Activated CD8-positive, alpha-beta memory T cell treated with anti-CD3 and anti-CD28 coated beads, Interleukin-2, amount 50 U/mL, for 1 hour (primary cell): ENCODE measurements at regions not wholly inside any gene's neighbourhood (a gene's known extent, or its start where the extent isn't known, plus 50 kb on each side); places are given as distances from the start of the nearest gene placed in this dataset.

Experiments used
- DNase-seq: peaks from one replicate; pipeline ENCODE4 v3.0.0-alpha.2; 2020; ENCODE audit errors: extremely low read depth

DNA sequence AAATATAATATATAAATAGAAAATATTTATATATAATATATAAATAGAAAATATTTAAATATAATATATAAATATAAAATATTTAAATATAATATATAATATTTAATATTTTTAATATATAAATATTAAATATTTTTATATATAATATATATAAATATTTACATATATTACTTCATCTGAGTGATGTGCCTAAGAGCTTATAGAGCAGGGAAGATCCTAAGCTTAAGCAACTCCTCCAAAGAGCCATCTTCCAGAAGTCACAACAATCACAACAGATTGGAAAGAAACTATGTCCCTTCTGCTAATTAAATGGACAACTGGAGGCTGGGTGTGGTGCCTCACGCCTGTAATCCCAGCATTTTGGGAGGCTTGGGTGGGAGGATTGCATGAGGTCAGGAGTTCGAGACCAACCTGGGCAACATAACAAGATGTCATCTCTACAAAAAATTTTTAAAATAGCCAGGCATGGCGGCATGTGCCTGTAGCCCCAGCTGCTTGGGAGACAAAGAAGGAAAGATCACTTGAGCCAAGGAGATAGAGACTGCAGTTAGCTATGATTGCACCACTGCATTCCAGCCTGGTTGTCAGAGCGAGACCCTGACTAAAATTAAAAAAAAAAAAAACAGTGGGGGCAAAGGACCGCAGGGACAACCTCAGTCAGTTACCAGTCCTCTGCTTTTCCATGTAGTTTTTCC, 198.7 kb downstream of the SKIDA1 start:
- DNase-seq: no peak

DNA sequence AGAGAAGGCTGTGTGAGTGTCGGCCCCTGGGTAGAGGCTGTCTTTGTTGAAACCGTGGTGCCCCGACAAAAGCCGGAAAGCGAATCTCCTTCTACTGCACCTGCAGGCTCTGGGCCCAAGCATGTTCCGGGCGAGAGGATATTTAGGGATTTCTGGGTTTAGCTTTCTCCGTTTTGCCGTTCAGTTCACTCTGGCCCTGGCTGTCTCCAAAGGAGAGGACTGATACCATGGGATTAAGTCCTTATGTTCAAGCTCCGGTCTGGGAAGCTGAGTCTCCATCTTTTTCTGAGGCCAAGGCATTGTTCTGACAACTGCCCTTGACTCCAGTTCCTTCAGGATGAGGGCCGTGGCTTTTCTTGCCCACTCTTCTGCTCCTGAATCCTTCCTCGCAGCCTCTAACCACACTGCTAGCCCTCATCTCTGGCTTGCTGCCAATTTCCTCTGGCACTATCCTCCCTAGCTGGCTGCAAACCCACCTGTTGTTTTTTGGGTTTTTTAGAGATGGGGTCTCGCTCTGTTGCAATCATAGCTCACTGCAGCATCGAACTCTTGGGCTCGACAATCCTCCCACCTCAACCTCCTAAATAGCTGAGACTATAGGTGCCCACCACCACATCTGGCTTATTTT, 206.8 kb downstream of the SKIDA1 start:
- DNase-seq: no peak

DNA sequence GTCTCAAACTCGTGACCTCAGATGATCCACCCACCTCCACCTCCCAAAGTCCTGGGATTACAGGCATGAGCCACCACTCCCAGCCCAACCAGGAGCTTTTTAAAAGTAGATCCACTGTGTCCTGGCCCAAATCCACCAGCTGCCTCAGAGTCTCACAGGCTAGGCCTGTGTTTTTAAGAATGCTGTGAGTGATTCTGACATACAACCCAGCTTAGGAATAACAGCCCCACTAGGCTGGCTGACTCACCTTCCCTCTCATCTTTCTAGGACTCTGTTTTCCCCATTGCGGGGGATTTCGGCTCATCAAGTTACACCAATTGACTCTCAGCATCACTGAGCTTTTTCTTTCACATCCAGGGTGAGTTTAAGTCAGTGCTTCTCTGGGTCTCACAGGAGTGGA, 207.6 kb downstream of the SKIDA1 start:
- DNase-seq: no peak

GRCh38 chr10:21315645-21316220, 209.7 kb downstream of the SKIDA1 start:
- DNase-seq: no peak

GRCh38 chr10:21314906-21315644, 210.4 kb downstream of the SKIDA1 start:
- DNase-seq: no peak

DNA sequence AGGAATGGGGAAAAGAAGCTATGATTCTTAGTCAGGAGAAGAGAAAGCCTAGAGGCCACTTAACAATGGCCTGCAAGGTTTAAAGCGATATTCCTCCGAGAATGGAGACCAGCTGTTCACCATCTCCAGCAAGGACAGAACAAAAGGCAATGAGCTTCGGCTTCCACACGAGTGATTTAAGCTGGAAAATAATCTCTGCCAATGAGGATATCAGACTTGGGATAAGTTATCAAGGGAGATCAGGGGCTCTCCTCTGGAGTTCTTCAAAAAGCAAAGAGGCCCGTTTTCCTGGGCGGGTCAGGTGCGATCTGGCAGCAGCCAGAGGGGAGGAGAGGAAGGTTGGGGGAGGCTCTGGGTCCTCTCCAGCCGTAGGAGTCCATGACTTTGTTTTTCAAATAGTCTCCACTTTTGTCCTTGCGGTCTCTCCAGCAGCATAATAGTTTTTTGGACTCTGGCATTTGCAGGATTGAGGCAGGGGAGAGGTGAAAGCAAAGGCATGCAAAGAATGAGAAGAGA, 211.3 kb downstream of the SKIDA1 start:
- no peak for DNase-seq

- DNase-seq: no peak
Observed at GRCh38 chr10:21313691-21314090, 211.8 kb downstream of the SKIDA1 start.

GRCh38 chr10:21311426-21311825, 214.1 kb downstream of the SKIDA1 start:
- no peak for DNase-seq

- DNase-seq: no peak
Observed at GRCh38 chr10:21309427-21309826, 216.1 kb downstream of the SKIDA1 start.

DNA sequence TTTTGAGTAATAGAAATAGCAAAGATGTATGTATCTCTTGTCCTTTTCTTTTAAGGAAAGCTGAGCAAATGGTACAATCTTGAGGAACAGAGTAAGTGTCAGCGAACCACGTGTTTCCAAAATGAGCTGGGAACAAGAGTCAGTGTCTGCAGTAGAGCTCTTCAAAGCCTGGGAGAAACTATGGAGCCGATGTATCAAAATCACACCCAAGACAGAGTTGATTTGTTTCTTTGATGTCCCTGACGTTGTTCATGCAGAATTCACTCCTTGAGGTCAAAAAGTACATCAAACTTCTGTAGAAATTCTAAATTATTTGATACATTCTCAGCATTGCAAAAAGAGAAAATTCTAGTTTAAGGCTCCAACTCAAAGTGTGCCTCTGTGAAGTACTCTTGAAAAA, 216.5 kb downstream of the SKIDA1 start:
- no peak for DNase-seq

DNA sequence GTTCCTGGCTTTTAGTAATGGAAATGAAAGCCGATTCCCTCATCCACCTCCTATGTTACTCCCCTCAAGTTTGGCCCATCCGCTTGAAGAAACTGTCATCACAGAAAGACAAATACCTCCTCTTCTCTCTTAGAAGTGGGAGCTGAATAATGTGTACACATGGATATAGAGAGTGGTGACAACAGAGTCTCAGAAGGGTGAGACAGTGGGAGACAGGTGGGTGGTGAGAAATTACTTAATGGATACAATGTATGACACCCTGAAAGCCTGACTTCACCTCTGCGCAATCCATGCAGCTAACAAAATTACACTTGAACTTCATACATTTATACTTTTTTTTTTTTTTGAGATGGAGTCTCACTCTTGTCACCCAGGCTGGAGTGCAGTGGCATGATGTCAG, 217.5 kb downstream of the SKIDA1 start:
- DNase-seq: no peak

- DNase-seq: no peak
Observed at GRCh38 chr10:21304608-21305007, 220.9 kb downstream of the SKIDA1 start.

GRCh38 chr10:21304198-21304597, 221.3 kb downstream of the SKIDA1 start:
- no peak for DNase-seq

DNA sequence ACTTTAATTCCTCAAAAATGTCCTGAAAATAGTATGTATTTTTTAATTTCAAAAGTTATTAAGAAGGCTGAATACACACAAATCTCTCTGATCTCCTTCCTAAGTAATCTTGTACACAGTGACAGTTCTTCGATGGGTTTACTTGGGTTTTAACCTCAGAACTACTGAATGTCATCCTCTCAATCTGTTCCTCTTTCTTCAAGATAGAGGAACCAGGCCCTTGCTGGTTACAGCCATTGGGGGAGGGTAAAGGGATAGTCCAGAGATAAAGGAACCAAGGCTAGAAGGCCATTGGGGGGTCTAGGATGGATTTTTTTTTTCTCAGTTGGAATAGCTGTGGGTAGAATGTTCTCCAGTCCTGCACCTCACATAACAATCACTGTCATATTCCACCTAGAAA, 224.9 kb downstream of the SKIDA1 start:
- no peak for DNase-seq

DNA sequence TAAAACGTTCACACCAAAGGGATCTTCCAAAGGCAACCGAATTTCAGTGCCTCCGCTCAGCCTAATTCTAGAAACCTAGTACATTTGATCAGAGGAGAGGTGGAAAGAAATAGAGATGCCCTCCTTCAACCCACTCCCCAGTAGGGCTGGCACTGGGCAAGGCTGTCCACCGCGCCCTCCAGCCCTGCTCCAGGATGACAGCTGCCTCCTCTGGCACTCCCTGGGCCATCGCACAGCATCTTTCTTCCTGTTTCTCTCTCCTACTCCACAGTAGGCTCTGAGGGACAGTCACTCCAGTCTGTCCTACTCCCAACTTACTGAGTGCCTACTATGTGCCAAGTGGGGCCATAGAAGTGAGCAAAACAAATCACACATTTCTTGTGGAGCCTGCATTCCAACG, 226.2 kb downstream of the SKIDA1 start:
- DNase-seq: no peak

DNA sequence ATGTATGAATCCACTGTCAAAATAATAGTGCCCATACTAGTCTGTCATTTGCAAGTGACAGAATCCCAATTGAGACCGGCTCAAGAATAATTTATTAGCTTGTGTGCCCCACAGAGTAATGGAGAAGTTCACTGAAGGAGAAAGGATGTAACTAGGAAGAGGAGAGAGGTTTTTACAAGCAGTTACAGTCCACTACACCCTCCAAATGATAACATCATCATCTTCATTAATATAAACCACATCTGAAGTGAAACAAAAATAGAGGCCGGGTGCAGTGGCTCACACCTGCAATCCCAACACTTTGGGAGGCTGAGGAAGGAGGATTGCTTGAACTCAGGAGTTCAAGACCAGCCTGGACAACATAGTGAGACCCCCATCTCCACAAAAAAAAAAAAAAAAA, 226.8 kb downstream of the SKIDA1 start:
- DNase-seq: no peak

GRCh38 chr10:21297603-21298383, 227.7 kb downstream of the SKIDA1 start:
- no peak for DNase-seq

DNA sequence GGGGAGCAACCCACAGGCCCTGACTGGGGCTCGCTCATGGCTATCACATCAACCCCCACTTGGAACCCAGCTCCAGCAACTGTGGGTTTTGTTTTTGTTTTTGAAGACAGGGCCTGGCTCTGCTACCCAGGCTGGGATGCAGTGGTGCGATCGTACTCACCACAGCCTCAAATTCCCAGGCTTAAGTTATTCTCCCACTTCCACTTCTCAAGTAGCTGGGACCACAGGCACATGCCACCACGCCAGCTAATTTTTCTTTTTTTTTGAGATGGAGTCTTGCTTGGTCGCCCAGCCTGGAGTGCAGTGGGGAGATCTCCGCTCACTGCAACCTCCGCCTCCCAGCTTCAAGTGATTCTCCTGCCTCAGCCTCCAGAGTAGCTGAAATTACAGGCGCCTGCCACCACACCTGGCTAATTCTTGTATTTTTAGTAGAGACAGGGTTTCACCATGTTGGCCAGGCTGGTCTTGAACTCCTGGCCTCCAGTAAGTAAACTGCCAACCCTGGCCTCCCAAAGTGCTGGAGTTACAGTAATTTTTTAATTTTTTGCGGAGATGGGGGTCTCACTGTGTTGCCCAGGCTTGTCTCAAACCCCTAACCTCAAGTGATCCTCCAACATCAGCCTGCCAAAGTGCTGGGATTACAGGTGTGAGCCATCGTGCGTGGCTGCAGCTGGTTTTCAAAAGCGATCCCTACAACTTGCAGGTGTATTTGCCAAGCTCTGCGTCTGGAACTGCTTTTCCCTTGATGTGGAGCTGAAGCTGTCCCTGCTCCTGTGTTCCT, 228.7 kb downstream of the SKIDA1 start:
- DNase-seq: no peak

GRCh38 chr10:21293518-21294356, 231.7 kb downstream of the SKIDA1 start:
- DNase-seq: no peak
